Natural killer cell (primary cell): ENCODE measurements at regions not wholly inside any gene's neighbourhood (a gene's known extent, or its start where the extent isn't known, plus 50 kb on each side); places are given as distances from the start of the nearest gene placed in this dataset.
"Not testable (repeated sequence)": the region's sequence is repeated elsewhere in the genome, so short reads cannot be mapped to it uniquely, and the experiment has no call there.

Source experiments
- ATAC-seq, 3 donors: fragments of 150-1000 bp in 2 of 3; fragments of 200-7000 bp in 1 of 3; cut with Tn5 transposase; 1 replicate in 1 of 3; 2 replicates in 2 of 3; pipeline ENCODE4 v1.10.0; 2021; ENCODE audit warnings: mild to moderate bottlenecking in 2 of 3, moderate library complexity in 2 of 3
- DNase-seq, 2 donors: peaks; one replicate each; pipeline versions ENCODE4 v3.0.0 to v3.0.0-alpha.2; 2013 to 2021; ENCODE audit warnings: mixed read lengths in 1 of 2
- H3K27ac ChIP-seq: one replicate; pipeline ENCODE4 v1.5.1; 2013; ENCODE audit warnings: mild to moderate bottlenecking, low read length
- H3K27me3 ChIP-seq: one replicate; pipeline ENCODE4 v1.6.1; 2013; ENCODE audit warnings: low read length; ENCODE audit not compliant: control insufficient read depth, insufficient read depth
- H3K36me3 ChIP-seq: one replicate; pipeline ENCODE4 v1.6.1; 2013; ENCODE audit warnings: low read length; ENCODE audit not compliant: control insufficient read depth, insufficient read depth
- H3K4me1 ChIP-seq: one replicate; pipeline ENCODE4 v1.6.1; 2013; ENCODE audit warnings: low read length; ENCODE audit not compliant: control insufficient read depth, insufficient read depth
- H3K4me3 ChIP-seq: one replicate; pipeline ENCODE4 v1.5.1; 2013; ENCODE audit warnings: low read length
- H3K9me3 ChIP-seq: one replicate; pipeline ENCODE4 v1.6.1; 2013; ENCODE audit warnings: low read length; ENCODE audit not compliant: control insufficient read depth, insufficient read depth
- H3K27ac Mint-ChIP-seq, 2 donors: one replicate each; pipeline ENCODE4 v1.8.0; 2022; ENCODE audit warnings: mild to moderate bottlenecking in 2 of 2, mixed read lengths in 2 of 2, moderate library complexity in 1 of 2
- H3K27me3 Mint-ChIP-seq, 2 donors: one replicate each; pipeline ENCODE4 v1.8.0; 2022; ENCODE audit warnings: low read depth in 2 of 2, mixed read lengths in 2 of 2
- H3K36me3 Mint-ChIP-seq: one replicate; pipeline ENCODE4 v1.8.0; 2022; ENCODE audit warnings: mixed read lengths
- H3K4me1 Mint-ChIP-seq, 2 donors: one replicate each; pipeline ENCODE4 v1.8.0; 2022; ENCODE audit warnings: mixed read lengths in 2 of 2
- H3K4me3 Mint-ChIP-seq: one replicate; pipeline ENCODE4 v1.8.0; 2022; ENCODE audit warnings: mild to moderate bottlenecking, moderate library complexity, mixed read lengths
- H3K9me3 Mint-ChIP-seq, 2 donors: one replicate each; pipeline ENCODE4 v1.8.0; 2022; ENCODE audit warnings: mixed read lengths in 2 of 2
- WGBS: methylation state at CpG from one replicate; pipeline ENCODE4 v1.1.7; 2013; ENCODE audit warnings: missing lambda C conversion rate; ENCODE audit not compliant: insufficient coverage; 5-methylcytosine and 5-hydroxymethylcytosine counted together
- intact Hi-C: fragments of 100-400 bp; cut with micrococcal nuclease; formaldehyde crosslinking; loops from one replicate; pipeline ENCODE4 v1.14.2; 2022

DNA sequence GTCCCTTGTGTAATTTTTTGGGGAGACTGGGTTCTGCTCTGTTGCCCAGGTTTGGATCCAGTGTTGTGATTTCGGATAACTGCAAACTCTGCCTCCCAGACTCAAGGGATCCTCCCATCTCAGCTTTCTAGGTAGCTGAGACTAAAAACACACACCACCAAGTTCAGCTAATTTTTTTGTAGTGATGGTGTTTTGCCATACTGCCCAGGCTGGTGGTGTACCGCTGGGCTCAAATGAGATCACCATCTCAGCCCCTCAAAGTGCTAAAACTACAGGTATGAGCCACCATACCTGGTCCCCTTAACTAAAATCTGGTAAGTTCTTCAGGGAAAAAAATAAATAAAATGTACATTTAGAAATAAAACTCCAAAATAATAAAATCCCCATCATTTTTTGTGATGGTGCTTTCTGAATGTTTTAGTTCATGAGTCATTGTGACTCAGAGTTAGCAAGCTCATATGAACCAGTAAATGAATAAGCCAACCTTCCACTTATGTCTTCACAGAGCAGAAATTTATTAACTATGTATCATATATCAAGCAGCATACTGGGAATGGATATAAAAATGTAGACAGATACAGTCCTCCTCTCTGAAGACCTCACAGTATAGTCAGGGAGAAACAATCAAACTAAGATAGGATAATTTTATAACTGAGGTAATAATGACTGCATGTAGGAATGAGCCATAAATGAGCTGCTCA is 85.2 kb upstream of the HSFY1 start:
- WGBS = no CpG with 5 or more reads among the region's 2 CpGs
- H3K4me3 Mint-ChIP-seq, H3K36me3 ChIP-seq, intact Hi-C loops, H3K27ac Mint-ChIP-seq, H3K27me3 ChIP-seq, H3K4me1 ChIP-seq, H3K4me3 ChIP-seq, H3K27me3 Mint-ChIP-seq, H3K36me3 Mint-ChIP-seq, DNase-seq, H3K4me1 Mint-ChIP-seq, H3K9me3 Mint-ChIP-seq, ATAC-seq, H3K9me3 ChIP-seq, H3K27ac ChIP-seq: not testable (repeated sequence)

DNA sequence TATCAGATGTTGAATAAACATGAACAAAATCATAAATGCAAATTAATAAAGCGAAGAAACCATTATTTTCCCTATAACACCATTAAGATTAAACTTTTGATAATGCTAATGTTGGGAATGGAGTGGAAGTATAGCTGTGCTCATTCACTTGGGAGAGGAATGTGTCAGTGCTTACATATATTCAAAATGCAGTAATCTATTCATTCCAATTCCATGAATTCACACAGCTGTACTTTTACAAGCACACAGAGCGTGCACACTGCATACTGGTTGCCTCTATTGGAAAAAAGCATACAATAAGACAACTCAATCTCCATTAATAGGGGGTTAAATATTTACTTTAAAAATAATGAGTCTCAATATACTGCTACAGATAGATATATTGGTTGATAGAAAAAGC is 81.7 kb upstream of the HSFY1 start:
- ATAC-seq, H3K36me3 Mint-ChIP-seq, H3K9me3 ChIP-seq, H3K9me3 Mint-ChIP-seq, H3K4me1 Mint-ChIP-seq, H3K4me3 ChIP-seq, H3K27me3 ChIP-seq, H3K36me3 ChIP-seq, intact Hi-C loops, H3K4me3 Mint-ChIP-seq, H3K27me3 Mint-ChIP-seq, DNase-seq, H3K27ac ChIP-seq, H3K27ac Mint-ChIP-seq, H3K4me1 ChIP-seq: not testable (repeated sequence)
- WGBS = no CpG with 5 or more reads among the region's 2 CpGs

DNA sequence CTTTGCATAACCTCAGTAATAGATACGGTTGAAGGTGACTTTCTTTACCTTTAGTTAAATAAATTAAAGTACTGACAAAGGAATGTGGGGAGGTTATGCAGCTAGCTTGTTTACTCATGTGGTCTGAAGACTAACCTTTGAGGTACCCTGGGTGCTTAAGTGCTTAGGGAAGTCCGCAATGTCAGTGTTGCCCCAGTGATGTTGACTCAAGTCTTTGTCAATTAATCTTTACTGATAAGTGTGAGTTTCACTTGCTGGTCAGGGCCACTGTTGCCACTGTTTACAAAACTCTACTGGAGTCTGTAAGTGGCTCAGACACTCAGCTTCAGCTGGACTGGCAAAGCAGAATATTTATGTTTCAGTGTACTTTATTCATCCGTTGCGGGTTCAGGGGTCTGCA is 79.9 kb upstream of the HSFY1 start:
- WGBS = no CpG with 5 or more reads among the region's 4 CpGs
- H3K4me3 ChIP-seq, H3K27ac ChIP-seq, H3K9me3 ChIP-seq, intact Hi-C loops, H3K4me3 Mint-ChIP-seq, H3K4me1 ChIP-seq, H3K36me3 Mint-ChIP-seq, H3K9me3 Mint-ChIP-seq, H3K27ac Mint-ChIP-seq, DNase-seq, H3K36me3 ChIP-seq, ATAC-seq, H3K4me1 Mint-ChIP-seq, H3K27me3 Mint-ChIP-seq, H3K27me3 ChIP-seq: not testable (repeated sequence)

DNA sequence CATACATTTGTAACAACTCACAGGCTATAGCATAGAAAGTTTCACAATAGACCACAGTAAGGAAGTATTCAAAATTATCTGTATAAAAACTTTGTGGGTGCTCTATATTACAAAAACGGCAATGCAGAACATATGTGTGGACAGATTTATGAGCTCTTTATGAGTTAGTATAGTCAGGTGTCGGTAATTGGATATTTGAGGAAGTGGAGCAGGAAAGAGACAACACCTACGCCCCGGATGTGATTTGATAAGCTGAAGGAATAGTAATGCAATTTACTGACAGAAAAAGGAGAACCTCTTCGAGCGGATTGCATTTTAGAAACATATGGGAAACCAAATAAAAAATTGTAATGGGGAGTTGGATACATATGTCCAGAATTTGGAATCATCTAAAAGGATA is 63.2 kb upstream of the HSFY1 start:
- H3K27me3 ChIP-seq, H3K9me3 ChIP-seq, H3K4me1 Mint-ChIP-seq: not testable (repeated sequence)

More for the DNA sequence above, 63.2 kb upstream of the HSFY1 start:
- DNase-seq, H3K27me3 Mint-ChIP-seq, H3K4me1 ChIP-seq, H3K4me3 Mint-ChIP-seq, H3K4me3 ChIP-seq, H3K36me3 ChIP-seq, ATAC-seq, intact Hi-C loops, H3K27ac Mint-ChIP-seq, H3K9me3 Mint-ChIP-seq, H3K27ac ChIP-seq, H3K36me3 Mint-ChIP-seq: not testable (repeated sequence)
- no CpG with 5 or more reads among the region's 6 CpGs for WGBS
